22Rv1 (cell line): ENCODE measurements at regions not wholly inside any gene's neighbourhood (a gene's known extent, or its start where the extent isn't known, plus 50 kb on each side); places are given as distances from the start of the nearest gene placed in this dataset.

Experiments used
- ZFX ChIP-seq: fragments of 450-650 bp; IDR thresholded peaks from 2 replicates; pipeline ENCODE4 v1.6.1; 2017; ENCODE audit warnings: antibody characterized with exemption, borderline replicate concordance
- TF ChIP-seq, protein P1 (sequence below): fragments of 450-650 bp; IDR thresholded peaks from 2 replicates; pipeline ENCODE4 v1.5.1; 2017; ENCODE audit warnings: mild to moderate bottlenecking

- TF ChIP-seq, protein P1, sequence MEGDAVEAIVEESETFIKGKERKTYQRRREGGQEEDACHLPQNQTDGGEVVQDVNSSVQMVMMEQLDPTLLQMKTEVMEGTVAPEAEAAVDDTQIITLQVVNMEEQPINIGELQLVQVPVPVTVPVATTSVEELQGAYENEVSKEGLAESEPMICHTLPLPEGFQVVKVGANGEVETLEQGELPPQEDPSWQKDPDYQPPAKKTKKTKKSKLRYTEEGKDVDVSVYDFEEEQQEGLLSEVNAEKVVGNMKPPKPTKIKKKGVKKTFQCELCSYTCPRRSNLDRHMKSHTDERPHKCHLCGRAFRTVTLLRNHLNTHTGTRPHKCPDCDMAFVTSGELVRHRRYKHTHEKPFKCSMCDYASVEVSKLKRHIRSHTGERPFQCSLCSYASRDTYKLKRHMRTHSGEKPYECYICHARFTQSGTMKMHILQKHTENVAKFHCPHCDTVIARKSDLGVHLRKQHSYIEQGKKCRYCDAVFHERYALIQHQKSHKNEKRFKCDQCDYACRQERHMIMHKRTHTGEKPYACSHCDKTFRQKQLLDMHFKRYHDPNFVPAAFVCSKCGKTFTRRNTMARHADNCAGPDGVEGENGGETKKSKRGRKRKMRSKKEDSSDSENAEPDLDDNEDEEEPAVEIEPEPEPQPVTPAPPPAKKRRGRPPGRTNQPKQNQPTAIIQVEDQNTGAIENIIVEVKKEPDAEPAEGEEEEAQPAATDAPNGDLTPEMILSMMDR: no peak
- no peak for TF ChIP-seq ZFX
These were observed 50.0 kb upstream of the SYNPR start for GRCh38 chr3:63228087-63228486.
